Breast epithelium (tissue), 4 donors: ENCODE measurements at regions not wholly inside any gene's neighbourhood (a gene's known extent, or its start where the extent isn't known, plus 50 kb on each side); places are given as distances from the start of the nearest gene placed in this dataset.
"Not testable (repeated sequence)": the region's sequence is repeated elsewhere in the genome, so short reads cannot be mapped to it uniquely, and the experiment has no call there.

Experiments used
- DNase-seq, 2 donors: peaks; one replicate each; pipeline ENCODE4 v3.0.0-alpha.2; 2019; ENCODE audit warnings: low spot score in 2 of 2
- H3K27ac ChIP-seq, 2 donors: fragments of 200-600 bp; sonication (generic) in 1 of 2; one replicate each; pipeline ENCODE4 v1.5.1; 2016 to 2019; ENCODE audit warnings: mild to moderate bottlenecking in 1 of 2
- H3K27me3 ChIP-seq, 2 donors: fragments of 200-600 bp; sonication (generic) in 1 of 2; one replicate each; pipeline versions ENCODE4 v1.5.1 to v1.6.0; 2017 to 2019; ENCODE audit warnings: control low read depth in 1 of 2, mild to moderate bottlenecking in 1 of 2
- H3K36me3 ChIP-seq: fragments of 200-600 bp; one replicate; pipeline ENCODE4 v1.5.1; 2019
- H3K4me1 ChIP-seq, 2 donors: fragments of 200-600 bp; sonication (generic); one replicate each; pipeline ENCODE4 v1.5.1; 2016 to 2019; ENCODE audit warnings: control low read depth in 1 of 2
- H3K4me3 ChIP-seq, 3 donors: fragments of 200-600 bp; sonication (generic); 1 replicate in 2 of 3; 2 replicates in 1 of 3; pipeline ENCODE4 v1.5.1; 2016 to 2019; ENCODE audit warnings: mild to moderate bottlenecking in 3 of 3, moderate library complexity in 2 of 3
- H3K9me3 ChIP-seq, 2 donors: fragments of 200-600 bp; sonication (generic) in 1 of 2; one replicate each; pipeline ENCODE4 v1.5.1; 2016 to 2019; ENCODE audit warnings: control low read depth in 1 of 2
- CTCF ChIP-seq, 3 donors: fragments of 450-650 bp; IDR thresholded peaks; one replicate each; pipeline ENCODE4 v1.5.1; 2016 to 2017; ENCODE audit warnings: antibody characterized with exemption in 3 of 3, mild to moderate bottlenecking in 3 of 3, moderate library complexity in 3 of 3
- POLR2A ChIP-seq: fragments of 450-650 bp; IDR thresholded peaks from one replicate; pipeline ENCODE4 v1.6.1; 2016; ENCODE audit warnings: antibody characterized with exemption, mild to moderate bottlenecking, moderate library complexity
- POLR2AphosphoS5 ChIP-seq, 3 donors: sonication (generic); formaldehyde crosslinking; IDR thresholded peaks; one replicate each; pipeline ENCODE4 v1.6.1; 2017; ENCODE audit warnings: antibody characterized with exemption in 3 of 3
- intact Hi-C: fragments of 100-400 bp; cut with DNase I; formaldehyde crosslinking; loops from one replicate; pipeline ENCODE4 v1.15.1; 2023; ENCODE audit warnings: low total_unique reads

DNA sequence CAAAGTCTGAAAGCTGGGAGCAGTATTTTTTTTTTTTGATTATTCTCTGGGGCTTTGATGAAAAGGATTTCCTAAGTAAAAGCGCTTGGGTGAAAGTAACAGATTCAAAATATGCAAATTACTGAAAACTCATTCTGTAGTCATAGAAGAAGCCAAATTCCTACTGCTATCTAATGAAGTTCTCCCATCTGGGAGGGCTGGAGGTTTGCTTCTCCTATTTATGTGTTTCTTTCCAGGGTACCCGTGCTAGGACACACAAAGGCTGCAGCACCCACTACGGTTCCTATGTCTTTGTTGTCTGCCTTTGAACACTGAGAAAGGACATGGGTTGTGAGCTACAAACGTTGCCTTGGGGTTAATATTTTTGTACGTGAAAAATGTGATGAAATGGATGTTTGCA lies 324.7 kb upstream of the KAZN start:
- Histone ChIP-seq H3K36me3 (no peaks in the 10 kb centered on the region), H3K9me3 (no peaks in the 10 kb centered on the region), H3K27me3 (no peaks in the 10 kb centered on the region), H3K27ac (no peak overlapping the region), H3K4me3 (no peak overlapping the region), H3K4me1 (no peaks in the 10 kb centered on the region)
- TF ChIP-seq POLR2AphosphoS5 (IDR thresholded peaks at IDR 0.05) (no peak), POLR2A (no peak), CTCF (IDR thresholded peaks at IDR 0.05) (no peak)
- intact Hi-C loops = loop anchor here (5.0 kb wide), 1 partner anchor 568 kb away; no protein-coding TSS in a partner anchor
- no peak for DNase-seq

- H3K4me3 ChIP-seq, H3K27me3 ChIP-seq, H3K9me3 ChIP-seq, H3K36me3 ChIP-seq, intact Hi-C loops, DNase-seq, H3K4me1 ChIP-seq, H3K27ac ChIP-seq: not testable (repeated sequence)
These were observed 318.6 kb upstream of the KAZN start for GRCh38 chr1:14279891-14280290.

GRCh38 chr1:14280909-14281308 lies 317.6 kb upstream of the KAZN start:
- DNase-seq = no peak
- H3K4me3 ChIP-seq = no peak overlapping the region
- intact Hi-C loops = no loop called here
- no peaks in the 10 kb centered on the region for H3K36me3 ChIP-seq
- H3K27me3 ChIP-seq = no peaks in the 10 kb centered on the region
- no peak overlapping the region for H3K27ac ChIP-seq
- no peaks in the 10 kb centered on the region for H3K9me3 ChIP-seq
- TF ChIP-seq POLR2AphosphoS5 (IDR thresholded peaks at IDR 0.05) (no peak), POLR2A (no peak), CTCF (IDR thresholded peaks at IDR 0.05) (no peak)
- H3K4me1 ChIP-seq = no peaks in the 10 kb centered on the region

- no peak for DNase-seq
- no peaks in the 10 kb centered on the region for H3K27me3 ChIP-seq
- no peak overlapping the region for H3K27ac ChIP-seq
- H3K36me3 ChIP-seq = no peaks in the 10 kb centered on the region
- intact Hi-C loops = no loop called here
- no peaks in the 10 kb centered on the region for H3K9me3 ChIP-seq
- H3K4me1 ChIP-seq = no peaks in the 10 kb centered on the region
- no peak for TF ChIP-seq CTCF (IDR thresholded peaks at IDR 0.05)
- no peak overlapping the region for H3K4me3 ChIP-seq
These were observed 317.1 kb upstream of the KAZN start for GRCh38 chr1:14281412-14281811.

- TF ChIP-seq POLR2AphosphoS5 (IDR thresholded peaks at IDR 0.05) (no peak), POLR2A (no peak), CTCF (IDR thresholded peaks at IDR 0.05) (no peak)
- Histone ChIP-seq H3K9me3 (no peaks in the 10 kb centered on the region), H3K27me3 (no peaks in the 10 kb centered on the region), H3K27ac (no peak overlapping the region), H3K4me3 (no peak overlapping the region), H3K4me1 (no peaks in the 10 kb centered on the region), H3K36me3 (no peaks in the 10 kb centered on the region)
- no peak for DNase-seq
- intact Hi-C loops = no loop called here
These were observed 315.8 kb upstream of the KAZN start for GRCh38 chr1:14282707-14283106.

- no peak for DNase-seq
- Histone ChIP-seq H3K27me3 (no peaks in the 10 kb centered on the region), H3K9me3 (no peaks in the 10 kb centered on the region), H3K27ac (no peak overlapping the region), H3K4me3 (no peak overlapping the region), H3K36me3 (no peaks in the 10 kb centered on the region), H3K4me1 (no peaks in the 10 kb centered on the region)
- intact Hi-C loops = no loop called here
- no peak for TF ChIP-seq POLR2A
- TF ChIP-seq POLR2AphosphoS5 (IDR thresholded peaks at IDR 0.05) = no peak
- TF ChIP-seq CTCF (IDR thresholded peaks at IDR 0.05) = no peak
These were observed 313.2 kb upstream of the KAZN start for GRCh38 chr1:14285238-14285637.

DNA sequence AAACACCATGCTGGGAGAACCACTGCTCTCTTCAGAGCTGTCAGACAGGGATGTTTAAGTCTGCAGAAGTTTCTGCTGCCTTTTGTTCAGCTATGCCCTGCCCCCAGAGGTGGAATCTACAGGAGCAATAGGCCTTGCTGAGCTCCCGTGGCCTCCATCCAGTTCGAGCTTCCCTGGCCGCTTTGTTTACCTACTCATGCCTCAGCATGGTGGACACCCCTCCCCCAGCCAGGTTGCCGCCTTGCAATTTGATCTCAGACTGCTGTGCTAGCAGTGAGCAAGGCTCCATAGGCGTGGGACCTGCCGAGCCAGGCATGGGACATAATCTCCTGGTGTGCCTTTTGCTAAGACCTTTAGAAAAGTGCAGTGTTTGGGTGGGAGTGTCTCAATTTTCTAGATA lies 307.3 kb upstream of the KAZN start:
- H3K4me3 ChIP-seq, intact Hi-C loops, H3K27me3 ChIP-seq, H3K27ac ChIP-seq, H3K4me1 ChIP-seq, H3K9me3 ChIP-seq, H3K36me3 ChIP-seq: not testable (repeated sequence)
- peak; percentile 22 to 62 for DNase-seq
